Prostate gland (tissue), 2 donors: ENCODE measurements at regions not wholly inside any gene's neighbourhood (a gene's known extent, or its start where the extent isn't known, plus 50 kb on each side); places are given as distances from the start of the nearest gene placed in this dataset.

Experiments
- POLR2A ChIP-seq: fragments of 450-650 bp; IDR thresholded peaks from one replicate; pipeline ENCODE4 v1.6.1; 2016; ENCODE audit warnings: antibody characterized with exemption, mild to moderate bottlenecking
- POLR2AphosphoS5 ChIP-seq: sonication (generic); formaldehyde crosslinking; IDR thresholded peaks from one replicate; pipeline ENCODE4 v1.6.1; 2017; ENCODE audit warnings: antibody characterized with exemption
- TF ChIP-seq, protein P1 (sequence below), 4 experiments: fragments of 200-600 bp in 2 of 4; fragments of 450-650 bp in 2 of 4; sonication (generic) in 2 of 4; IDR thresholded peaks; 1 replicate in 3 of 4; 2 replicates in 1 of 4; pipeline ENCODE4 v1.5.1; 2016 to 2019; ENCODE audit warnings: antibody characterized with exemption in 4 of 4, mild to moderate bottlenecking in 2 of 4, moderate library complexity in 2 of 4

DNA sequence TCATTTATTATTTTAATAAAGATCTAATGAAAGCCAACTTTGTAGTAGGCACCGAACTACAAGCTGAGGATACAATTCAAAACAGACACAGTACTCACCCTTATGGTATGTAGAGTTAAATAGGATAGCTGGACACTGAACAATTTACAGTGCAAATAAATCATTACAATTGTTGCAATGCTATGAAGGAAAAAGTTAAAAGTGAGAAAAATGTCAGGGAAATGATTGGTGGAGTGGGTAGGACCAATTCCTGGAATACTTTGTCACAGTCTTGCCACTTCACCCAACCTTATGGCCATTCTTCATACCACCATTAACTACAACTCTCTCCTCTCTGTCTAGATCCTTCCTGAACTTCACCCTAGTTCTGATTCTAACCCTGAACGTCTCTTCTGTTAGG is 70.1 kb upstream of the CCSER1 start:
- TF ChIP-seq, protein P1, sequence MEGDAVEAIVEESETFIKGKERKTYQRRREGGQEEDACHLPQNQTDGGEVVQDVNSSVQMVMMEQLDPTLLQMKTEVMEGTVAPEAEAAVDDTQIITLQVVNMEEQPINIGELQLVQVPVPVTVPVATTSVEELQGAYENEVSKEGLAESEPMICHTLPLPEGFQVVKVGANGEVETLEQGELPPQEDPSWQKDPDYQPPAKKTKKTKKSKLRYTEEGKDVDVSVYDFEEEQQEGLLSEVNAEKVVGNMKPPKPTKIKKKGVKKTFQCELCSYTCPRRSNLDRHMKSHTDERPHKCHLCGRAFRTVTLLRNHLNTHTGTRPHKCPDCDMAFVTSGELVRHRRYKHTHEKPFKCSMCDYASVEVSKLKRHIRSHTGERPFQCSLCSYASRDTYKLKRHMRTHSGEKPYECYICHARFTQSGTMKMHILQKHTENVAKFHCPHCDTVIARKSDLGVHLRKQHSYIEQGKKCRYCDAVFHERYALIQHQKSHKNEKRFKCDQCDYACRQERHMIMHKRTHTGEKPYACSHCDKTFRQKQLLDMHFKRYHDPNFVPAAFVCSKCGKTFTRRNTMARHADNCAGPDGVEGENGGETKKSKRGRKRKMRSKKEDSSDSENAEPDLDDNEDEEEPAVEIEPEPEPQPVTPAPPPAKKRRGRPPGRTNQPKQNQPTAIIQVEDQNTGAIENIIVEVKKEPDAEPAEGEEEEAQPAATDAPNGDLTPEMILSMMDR (IDR thresholded peaks at IDR 0.05): no peak
- no peak for TF ChIP-seq POLR2A
- TF ChIP-seq POLR2AphosphoS5: no peak
